Occipital lobe (tissue), 1 donor: ENCODE measurements at regions not wholly inside any gene's neighbourhood (a gene's known extent, or its start where the extent isn't known, plus 50 kb on each side); places are given as distances from the start of the nearest gene placed in this dataset.
"Not testable (repeated sequence)": the region's sequence is repeated elsewhere in the genome, so short reads cannot be mapped to it uniquely, and the experiment has no call there.

Experiments
- DNase-seq: peaks from one replicate; lab custom pipeline; 2025; lab: John Stamatoyannopoulos, UW

- no peak for DNase-seq
Measured at GRCh38 chr5:63894690-63895089, 67.6 kb downstream of the HTR1A start.

GRCh38 chr5:63878788-63879187, 83.5 kb downstream of the HTR1A start:
- DNase-seq: no peak

GRCh38 chr5:63877961-63878360, 84.3 kb downstream of the HTR1A start:
- no peak for DNase-seq

- no peak for DNase-seq
Measured at GRCh38 chr5:63860379-63860778, 101.9 kb downstream of the HTR1A start.

- DNase-seq: no peak
Measured at GRCh38 chr5:63854076-63854475, 108.2 kb downstream of the HTR1A start.

GRCh38 chr5:63843190-63843589, 119.1 kb downstream of the HTR1A start:
- no peak for DNase-seq

- no peak for DNase-seq
Measured at GRCh38 chr5:63837437-63837836, 124.8 kb downstream of the HTR1A start.

GRCh38 chr5:63831381-63831780, 130.9 kb downstream of the HTR1A start:
- no peak for DNase-seq

- no peak for DNase-seq
Measured at GRCh38 chr5:63825984-63826383, 136.3 kb downstream of the HTR1A start.

GRCh38 chr5:63823583-63823982, 138.7 kb downstream of the HTR1A start:
- no peak for DNase-seq

GRCh38 chr5:63822614-63823013, 139.6 kb downstream of the HTR1A start:
- DNase-seq: no peak

- DNase-seq: no peak
Measured at GRCh38 chr5:63820577-63820976, 141.7 kb downstream of the HTR1A start.

GRCh38 chr5:63812693-63813092, 149.6 kb downstream of the HTR1A start:
- no peak for DNase-seq

- DNase-seq: no peak
Measured at GRCh38 chr5:63811961-63812360, 150.3 kb downstream of the HTR1A start.

GRCh38 chr5:63811286-63811685, 151.0 kb downstream of the HTR1A start:
- DNase-seq: no peak

GRCh38 chr5:63805151-63805550, 157.1 kb downstream of the HTR1A start:
- no peak for DNase-seq

GRCh38 chr5:63803165-63803564, 159.1 kb downstream of the HTR1A start:
- no peak for DNase-seq

- DNase-seq: no peak
Measured at GRCh38 chr5:63794979-63795378, 167.3 kb downstream of the HTR1A start.

- no peak for DNase-seq
Measured at GRCh38 chr5:63794296-63794695, 167.9 kb downstream of the HTR1A start.

- no peak for DNase-seq
Measured at GRCh38 chr5:63774939-63775338, 187.3 kb downstream of the HTR1A start.

- DNase-seq: no peak
Measured at GRCh38 chr5:63768221-63768620, 194.0 kb downstream of the HTR1A start.

- DNase-seq: no peak
Measured at GRCh38 chr5:63760965-63761364, 201.3 kb downstream of the HTR1A start.

GRCh38 chr5:63743096-63743798, 219.0 kb downstream of the HTR1A start:
- DNase-seq: no peak

- DNase-seq: not testable (repeated sequence)
Measured at GRCh38 chr5:63732880-63733279, 229.4 kb downstream of the HTR1A start.
